Activated CD4-positive, alpha-beta T cell treated with anti-CD3 and anti-CD28 coated beads, Interleukin-2, amount 10 ng/mL, durations not matched to agents 24 days and 14 days (primary cell): ENCODE measurements at regions not wholly inside any gene's neighbourhood (a gene's known extent, or its start where the extent isn't known, plus 50 kb on each side); places are given as distances from the start of the nearest gene placed in this dataset.

ENCODE experiments used
- DNase-seq: peaks from one replicate; pipeline ENCODE4 v3.0.0; 2022
- H3K27ac Mint-ChIP-seq: one replicate; pipeline ENCODE4 v1.8.0; 2022; ENCODE audit warnings: mild to moderate bottlenecking, mixed read lengths
- H3K27me3 Mint-ChIP-seq: one replicate; pipeline ENCODE4 v1.8.0; 2022; ENCODE audit warnings: mixed read lengths
- H3K36me3 Mint-ChIP-seq: one replicate; pipeline ENCODE4 v1.8.0; 2022; ENCODE audit warnings: low read depth, mild to moderate bottlenecking, mixed read lengths
- H3K4me1 Mint-ChIP-seq: one replicate; pipeline ENCODE4 v1.8.0; 2021; ENCODE audit warnings: mixed read lengths
- H3K4me3 Mint-ChIP-seq: one replicate; pipeline ENCODE4 v1.8.0; 2022; ENCODE audit warnings: mild to moderate bottlenecking, moderate library complexity, mixed read lengths
- H3K9me3 Mint-ChIP-seq: one replicate; pipeline ENCODE4 v1.8.0; 2021; ENCODE audit warnings: mixed read lengths
- intact Hi-C: fragments of 100-400 bp; cut with micrococcal nuclease; formaldehyde crosslinking; loops from one replicate; pipeline ENCODE4 v1.15.1; 2023

GRCh38 chr5:167870055-167870454, 421.4 kb upstream of the WWC1 start:
- Mint-ChIP-seq H3K4me3 (no peak overlapping the region), H3K9me3 (peaks cover 7% of the 10 kb centered on the region), H3K27ac (no peak overlapping the region), H3K4me1 (no peaks in the 10 kb centered on the region), H3K36me3 (no peaks in the 10 kb centered on the region), H3K27me3 (no peaks in the 10 kb centered on the region)
- no peak for DNase-seq
- intact Hi-C loops, result no loop called here

GRCh38 chr5:167871091-167871490, 420.4 kb upstream of the WWC1 start:
- H3K9me3 Mint-ChIP-seq, result peaks cover 11% of the 10 kb centered on the region
- intact Hi-C loops, result no loop called here
- no peak overlapping the region for H3K27ac Mint-ChIP-seq
- no peak for DNase-seq
- no peaks in the 10 kb centered on the region for H3K36me3 Mint-ChIP-seq
- H3K27me3 Mint-ChIP-seq, result no peaks in the 10 kb centered on the region
- no peak overlapping the region for H3K4me3 Mint-ChIP-seq
- no peaks in the 10 kb centered on the region for H3K4me1 Mint-ChIP-seq

DNA sequence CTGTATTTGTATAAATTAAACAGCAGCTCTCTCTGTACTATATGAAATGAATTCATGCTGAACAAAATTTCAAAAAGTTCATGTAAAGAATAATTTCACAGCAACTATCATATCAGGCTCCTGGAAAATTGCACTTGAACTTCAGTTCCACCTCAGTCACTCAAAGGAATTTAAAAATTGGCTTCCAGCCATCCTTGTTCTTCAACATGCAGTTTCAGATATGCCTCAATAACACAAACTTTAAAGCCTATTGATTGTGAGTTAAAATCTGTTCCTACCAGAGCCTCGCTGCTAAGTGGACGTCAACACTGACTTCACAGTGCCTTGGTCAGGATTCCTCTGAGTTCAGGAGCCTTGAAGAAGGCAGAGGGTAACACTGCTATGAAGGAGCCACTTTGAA, 418.7 kb upstream of the WWC1 start:
- DNase-seq, result no peak
- intact Hi-C loops, result no loop called here
- H3K4me1 Mint-ChIP-seq, result no peaks in the 10 kb centered on the region
- H3K27me3 Mint-ChIP-seq, result no peaks in the 10 kb centered on the region
- no peak overlapping the region for H3K27ac Mint-ChIP-seq
- H3K36me3 Mint-ChIP-seq, result no peaks in the 10 kb centered on the region
- peaks cover 11% of the 10 kb centered on the region for H3K9me3 Mint-ChIP-seq
- no peak overlapping the region for H3K4me3 Mint-ChIP-seq

DNA sequence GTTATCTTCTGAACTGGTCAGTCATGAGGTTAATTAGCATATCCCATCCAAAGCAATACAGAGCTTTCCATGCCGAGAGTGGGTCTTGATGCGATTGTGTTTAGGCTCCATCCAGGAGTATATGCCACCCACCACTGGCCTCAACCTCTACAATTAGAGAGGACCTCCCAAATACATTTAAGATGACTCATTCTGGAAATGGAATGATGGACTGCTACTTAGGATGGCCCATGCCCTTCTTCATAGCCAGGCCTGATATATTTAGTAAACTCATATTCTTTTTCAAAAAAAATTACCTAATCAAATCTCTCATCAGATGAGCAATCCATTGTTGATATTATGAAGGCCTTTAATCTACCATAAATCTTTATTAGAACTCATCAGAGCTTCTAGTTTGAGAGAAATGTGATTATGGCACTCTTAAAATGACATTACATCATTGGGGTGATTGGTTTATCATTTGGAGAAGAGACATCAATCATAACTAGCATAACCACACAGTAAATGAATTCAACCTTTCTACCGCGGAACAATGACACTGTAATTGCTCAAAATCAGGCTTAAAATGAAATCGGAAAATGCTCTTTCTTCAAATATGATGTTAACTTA, 414.2 kb upstream of the WWC1 start:
- no peak overlapping the region for H3K4me3 Mint-ChIP-seq
- H3K4me1 Mint-ChIP-seq, result no peaks in the 10 kb centered on the region
- no peak for DNase-seq
- H3K9me3 Mint-ChIP-seq, result peaks cover 11% of the 10 kb centered on the region
- intact Hi-C loops, result no loop called here
- no peaks in the 10 kb centered on the region for H3K27me3 Mint-ChIP-seq
- H3K27ac Mint-ChIP-seq, result no peak overlapping the region
- H3K36me3 Mint-ChIP-seq, result no peaks in the 10 kb centered on the region

GRCh38 chr5:167877924-167878323, 413.5 kb upstream of the WWC1 start:
- no peaks in the 10 kb centered on the region for H3K27me3 Mint-ChIP-seq
- H3K36me3 Mint-ChIP-seq, result no peaks in the 10 kb centered on the region
- no peak for DNase-seq
- H3K4me3 Mint-ChIP-seq, result no peak overlapping the region
- H3K27ac Mint-ChIP-seq, result no peak overlapping the region
- no peaks in the 10 kb centered on the region for H3K4me1 Mint-ChIP-seq
- intact Hi-C loops, result no loop called here
- H3K9me3 Mint-ChIP-seq, result peaks cover 11% of the 10 kb centered on the region

- no peak for DNase-seq
- intact Hi-C loops, result no loop called here
- no peaks in the 10 kb centered on the region for H3K27me3 Mint-ChIP-seq
- no peaks in the 10 kb centered on the region for H3K4me1 Mint-ChIP-seq
- no peak overlapping the region for H3K4me3 Mint-ChIP-seq
- H3K9me3 Mint-ChIP-seq, result peaks cover under 1% of the 10 kb centered on the region
- no peak overlapping the region for H3K27ac Mint-ChIP-seq
- H3K36me3 Mint-ChIP-seq, result no peaks in the 10 kb centered on the region
Observed at GRCh38 chr5:167880420-167880819, 411.0 kb upstream of the WWC1 start.

- intact Hi-C loops, result no loop called here
- Mint-ChIP-seq H3K27me3 (no peaks in the 10 kb centered on the region), H3K9me3 (no peaks in the 10 kb centered on the region), H3K4me1 (no peaks in the 10 kb centered on the region), H3K36me3 (no peaks in the 10 kb centered on the region), H3K27ac (no peak overlapping the region), H3K4me3 (no peak overlapping the region)
- DNase-seq, result no peak
Observed at GRCh38 chr5:167881041-167881440, 410.4 kb upstream of the WWC1 start.

DNA sequence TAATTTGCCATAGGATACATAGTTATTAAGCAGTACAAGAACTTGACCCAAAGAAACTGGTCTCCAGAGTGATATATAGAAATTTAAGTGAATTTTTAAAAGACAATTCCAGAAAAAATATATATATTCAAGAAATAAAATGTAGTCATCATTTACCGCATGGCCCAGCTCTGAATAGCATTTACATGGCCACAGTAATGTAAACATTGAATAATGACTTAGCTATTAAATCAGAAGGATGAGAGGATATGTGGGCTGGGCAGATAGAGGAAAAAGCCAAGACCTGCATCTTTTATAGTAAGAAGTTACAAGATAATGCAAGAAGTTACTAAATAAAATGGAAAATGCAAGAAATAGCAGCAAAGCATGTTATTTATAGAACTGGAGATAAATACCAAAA, 405.2 kb upstream of the WWC1 start:
- H3K4me1 Mint-ChIP-seq, result no peaks in the 10 kb centered on the region
- H3K9me3 Mint-ChIP-seq, result no peaks in the 10 kb centered on the region
- no peak overlapping the region for H3K27ac Mint-ChIP-seq
- no peak overlapping the region for H3K4me3 Mint-ChIP-seq
- intact Hi-C loops, result no loop called here
- no peaks in the 10 kb centered on the region for H3K27me3 Mint-ChIP-seq
- no peak for DNase-seq
- no peaks in the 10 kb centered on the region for H3K36me3 Mint-ChIP-seq

DNA sequence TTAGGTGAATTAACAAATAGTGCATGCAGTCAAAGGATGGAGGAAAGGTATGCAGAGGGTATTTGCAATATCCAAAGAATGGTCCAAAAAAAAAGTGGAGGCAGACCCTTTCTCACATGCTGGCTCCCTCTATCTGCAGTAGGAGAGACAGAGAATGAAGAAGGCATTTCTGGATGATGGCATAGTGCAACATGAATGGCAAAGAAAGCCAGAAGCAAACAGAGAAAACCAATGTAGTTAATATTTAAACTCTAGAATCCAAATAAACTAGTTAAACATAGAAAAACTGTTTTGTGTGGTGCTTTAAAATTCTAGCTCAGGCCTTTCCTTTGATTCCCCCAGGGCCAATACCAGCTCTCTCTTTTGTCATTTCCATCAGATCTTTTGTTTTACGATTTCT, 403.1 kb upstream of the WWC1 start:
- Mint-ChIP-seq H3K27ac (no peak overlapping the region), H3K9me3 (no peaks in the 10 kb centered on the region), H3K4me1 (no peaks in the 10 kb centered on the region), H3K27me3 (no peaks in the 10 kb centered on the region), H3K36me3 (no peaks in the 10 kb centered on the region), H3K4me3 (no peak overlapping the region)
- intact Hi-C loops, result no loop called here
- DNase-seq, result no peak

DNA sequence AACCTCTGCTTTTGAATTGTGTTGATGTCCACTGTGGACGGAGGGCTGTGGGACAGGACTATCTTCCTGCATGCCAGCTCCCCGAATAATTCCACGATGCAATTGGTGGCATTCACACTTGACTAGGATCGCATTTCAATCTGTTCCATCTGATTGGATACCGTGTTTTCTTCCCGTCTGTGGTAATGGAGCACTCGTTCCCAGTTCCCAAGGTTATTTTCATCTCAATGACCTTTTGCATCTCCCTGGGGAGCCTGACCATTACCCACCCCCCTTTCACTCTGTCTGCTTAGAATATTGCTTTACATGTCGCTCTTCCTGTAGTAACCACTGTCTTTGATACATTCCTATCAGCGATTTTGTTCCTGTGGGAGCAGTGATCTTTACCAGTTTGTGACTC, 402.2 kb upstream of the WWC1 start:
- no peak for DNase-seq
- Mint-ChIP-seq H3K27ac (no peak overlapping the region), H3K9me3 (no peaks in the 10 kb centered on the region), H3K27me3 (no peaks in the 10 kb centered on the region), H3K36me3 (no peaks in the 10 kb centered on the region), H3K4me3 (no peak overlapping the region), H3K4me1 (no peaks in the 10 kb centered on the region)
- intact Hi-C loops, result no loop called here

DNA sequence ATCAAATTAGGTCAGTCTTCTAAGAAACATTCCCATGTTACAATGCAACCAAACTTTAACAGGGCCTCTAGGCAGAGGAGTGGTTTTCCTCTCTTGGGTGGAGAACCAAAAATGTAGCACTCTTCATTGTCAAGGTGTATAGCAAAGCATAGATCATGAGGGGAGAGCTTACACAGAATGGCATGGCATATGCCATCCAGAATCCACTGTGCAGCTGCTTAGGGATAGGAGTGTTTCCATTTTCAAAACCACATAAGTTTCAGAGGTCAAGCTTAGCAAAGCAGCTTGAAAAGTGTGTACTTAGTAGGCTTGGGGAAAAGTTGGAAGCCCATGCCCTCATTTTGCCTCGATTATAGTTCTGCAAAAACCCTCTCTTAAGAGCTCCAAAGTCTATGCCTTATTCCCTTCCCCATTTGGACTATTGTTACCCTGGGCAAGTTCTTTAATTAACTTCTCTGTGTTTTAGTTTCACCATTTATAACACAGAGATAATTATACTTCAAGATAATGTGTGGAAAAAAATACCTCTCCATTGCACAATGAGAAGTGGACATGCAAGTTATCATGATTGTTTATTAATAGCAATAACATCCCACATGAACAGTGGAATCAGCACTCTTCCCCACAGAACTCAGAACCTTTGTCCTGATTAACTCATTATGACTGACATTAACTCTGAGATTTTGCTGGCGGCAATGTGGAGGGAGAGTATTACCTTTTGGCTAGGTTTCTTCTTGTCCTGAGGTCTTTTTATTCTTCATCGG, 398.9 kb upstream of the WWC1 start:
- Mint-ChIP-seq H3K9me3 (no peaks in the 10 kb centered on the region), H3K4me1 (no peaks in the 10 kb centered on the region), H3K27me3 (no peaks in the 10 kb centered on the region), H3K27ac (no peak overlapping the region), H3K4me3 (no peak overlapping the region), H3K36me3 (no peaks in the 10 kb centered on the region)
- intact Hi-C loops, result no loop called here
- no peak for DNase-seq

DNA sequence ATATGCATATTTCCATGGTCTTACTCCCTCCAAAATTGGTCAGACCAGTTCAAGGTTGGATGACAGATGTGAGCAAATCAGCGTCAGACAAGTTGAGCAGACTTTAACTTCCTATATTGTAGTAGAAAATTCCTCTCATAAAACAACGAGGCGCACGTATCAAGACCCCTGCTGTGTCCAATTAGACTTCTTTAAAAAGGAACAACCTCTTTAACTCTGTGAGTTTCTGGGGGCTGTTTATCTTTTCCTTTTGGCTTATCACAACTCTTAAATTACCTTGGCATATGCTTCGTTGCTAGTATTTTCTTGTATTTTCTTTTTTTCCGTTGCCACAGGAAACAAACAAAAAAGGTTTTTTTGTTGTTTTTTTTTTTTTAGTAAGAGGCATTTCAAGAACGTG, 398.2 kb upstream of the WWC1 start:
- Mint-ChIP-seq H3K27me3 (no peaks in the 10 kb centered on the region), H3K4me3 (no peak overlapping the region), H3K9me3 (no peaks in the 10 kb centered on the region), H3K36me3 (no peaks in the 10 kb centered on the region), H3K27ac (no peak overlapping the region), H3K4me1 (no peaks in the 10 kb centered on the region)
- no peak for DNase-seq
- intact Hi-C loops, result no loop called here

DNA sequence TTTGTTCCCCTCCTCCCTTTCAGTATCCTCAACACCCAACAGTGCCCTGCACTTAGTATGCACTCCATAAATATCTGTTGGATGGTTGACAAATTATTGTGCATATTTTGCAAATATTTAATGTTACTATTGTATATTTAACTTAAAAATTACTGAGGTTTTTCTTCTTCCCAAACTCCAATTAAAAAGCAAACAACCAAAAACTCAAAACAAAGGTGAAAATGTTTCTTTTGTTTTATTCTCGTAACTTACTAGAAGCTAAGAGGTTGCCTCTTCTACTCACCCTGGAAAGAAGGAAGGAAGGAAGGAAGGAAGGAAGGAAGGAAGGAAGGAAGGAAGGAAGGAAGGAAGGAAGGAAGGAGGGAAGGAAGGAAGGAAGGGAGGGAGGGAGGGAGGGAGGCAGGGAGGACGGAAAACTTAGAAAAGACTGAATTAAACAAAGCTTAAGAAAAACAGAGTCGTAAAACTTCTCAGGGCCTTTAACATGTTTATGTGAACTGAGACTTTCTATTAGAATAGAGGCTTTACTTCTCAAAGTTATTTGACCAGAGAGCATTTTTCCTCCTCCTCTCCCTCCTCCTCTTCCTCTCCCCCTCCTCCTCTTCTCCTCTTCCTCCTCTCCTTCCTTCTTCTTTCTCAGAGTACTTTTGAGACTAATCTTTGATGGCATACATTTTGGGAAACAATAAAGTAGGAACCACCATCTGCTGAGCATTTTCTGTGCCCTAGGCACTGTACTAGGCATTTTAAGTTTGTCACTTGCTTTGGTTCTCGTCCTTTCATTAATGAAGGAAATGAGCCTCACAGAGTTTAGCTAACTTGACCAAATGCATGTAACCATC, 396.6 kb upstream of the WWC1 start:
- Mint-ChIP-seq H3K36me3 (no peaks in the 10 kb centered on the region), H3K4me3 (no peak overlapping the region), H3K9me3 (no peaks in the 10 kb centered on the region), H3K4me1 (no peaks in the 10 kb centered on the region), H3K27me3 (no peaks in the 10 kb centered on the region), H3K27ac (no peak overlapping the region)
- intact Hi-C loops, result no loop called here
- DNase-seq, result no peak

GRCh38 chr5:167895899-167896659, 395.4 kb upstream of the WWC1 start:
- intact Hi-C loops, result no loop called here
- DNase-seq, result no peak
- H3K4me3 Mint-ChIP-seq, result no peak overlapping the region
- H3K27me3 Mint-ChIP-seq, result no peaks in the 10 kb centered on the region
- H3K27ac Mint-ChIP-seq, result no peak overlapping the region
- H3K9me3 Mint-ChIP-seq, result no peaks in the 10 kb centered on the region
- H3K4me1 Mint-ChIP-seq, result no peaks in the 10 kb centered on the region
- no peaks in the 10 kb centered on the region for H3K36me3 Mint-ChIP-seq
